ELR (cell line): ENCODE measurements at regions not wholly inside any gene's neighbourhood (a gene's known extent, or its start where the extent isn't known, plus 50 kb on each side); places are given as distances from the start of the nearest gene placed in this dataset.
"Not testable (repeated sequence)": the region's sequence is repeated elsewhere in the genome, so short reads cannot be mapped to it uniquely, and the experiment has no call there.

Experiments
- DNase-seq: peaks from one replicate; pipeline ENCODE4 v3.0.0-alpha.2; 2015; ENCODE audit warnings: low read depth

DNA sequence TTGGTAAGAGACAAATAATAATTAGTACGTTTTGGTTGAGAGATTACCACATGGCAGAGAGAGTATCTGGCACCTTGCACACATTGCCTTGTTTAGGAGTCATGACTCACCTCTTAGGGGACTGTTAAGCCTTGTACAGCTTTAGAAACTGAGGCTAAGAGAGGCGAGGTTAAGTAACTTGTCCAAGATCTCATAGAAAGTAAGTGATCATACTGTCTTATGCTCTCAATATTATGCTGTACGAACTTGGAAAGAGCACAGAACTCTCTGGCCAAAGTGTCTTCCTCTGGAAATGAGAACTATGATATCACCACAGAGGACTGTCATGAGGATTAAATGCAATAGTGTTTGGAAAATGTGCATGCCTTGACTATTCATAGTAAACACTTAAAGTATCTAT lies 249.0 kb downstream of the UTRN start:
- no peak for DNase-seq

DNA sequence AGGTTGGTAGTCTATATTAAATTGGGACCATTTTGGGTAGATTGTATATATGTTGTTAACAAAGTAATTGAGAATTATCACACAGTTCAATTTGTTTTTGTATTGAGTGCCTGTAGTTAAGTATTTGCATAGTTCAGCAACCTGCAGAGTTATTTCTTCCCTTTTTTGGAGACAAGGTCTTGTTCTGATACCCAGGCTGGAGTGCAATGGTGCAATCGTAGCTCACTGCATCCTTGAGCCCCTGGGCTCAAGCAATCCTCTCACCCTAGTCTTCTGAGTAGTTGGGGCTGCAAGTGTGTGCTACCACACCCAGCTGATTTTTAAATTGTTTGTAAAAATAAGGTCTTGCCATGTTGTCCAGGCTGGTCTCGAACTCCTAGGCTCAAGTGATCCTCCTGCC lies 250.5 kb downstream of the UTRN start:
- no peak for DNase-seq

DNA sequence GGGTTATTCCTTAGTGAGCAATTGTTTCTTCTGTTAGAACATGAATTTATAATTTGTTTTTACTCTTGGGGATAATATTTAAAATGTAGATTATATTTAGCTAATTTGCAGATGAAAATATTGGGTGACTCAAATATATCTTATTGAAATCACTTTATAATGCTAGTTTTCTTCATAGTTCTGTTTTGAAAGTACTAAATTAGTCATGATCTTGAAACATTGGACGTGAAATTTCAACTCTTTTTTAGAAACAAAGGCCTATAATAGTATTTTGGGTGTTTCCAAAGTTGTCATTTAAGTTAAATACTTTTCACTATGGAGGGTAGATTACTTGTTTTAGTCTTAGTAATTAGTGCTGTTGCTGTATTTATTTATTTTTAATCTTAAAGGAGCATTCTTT lies 250.9 kb downstream of the UTRN start:
- no peak for DNase-seq

DNA sequence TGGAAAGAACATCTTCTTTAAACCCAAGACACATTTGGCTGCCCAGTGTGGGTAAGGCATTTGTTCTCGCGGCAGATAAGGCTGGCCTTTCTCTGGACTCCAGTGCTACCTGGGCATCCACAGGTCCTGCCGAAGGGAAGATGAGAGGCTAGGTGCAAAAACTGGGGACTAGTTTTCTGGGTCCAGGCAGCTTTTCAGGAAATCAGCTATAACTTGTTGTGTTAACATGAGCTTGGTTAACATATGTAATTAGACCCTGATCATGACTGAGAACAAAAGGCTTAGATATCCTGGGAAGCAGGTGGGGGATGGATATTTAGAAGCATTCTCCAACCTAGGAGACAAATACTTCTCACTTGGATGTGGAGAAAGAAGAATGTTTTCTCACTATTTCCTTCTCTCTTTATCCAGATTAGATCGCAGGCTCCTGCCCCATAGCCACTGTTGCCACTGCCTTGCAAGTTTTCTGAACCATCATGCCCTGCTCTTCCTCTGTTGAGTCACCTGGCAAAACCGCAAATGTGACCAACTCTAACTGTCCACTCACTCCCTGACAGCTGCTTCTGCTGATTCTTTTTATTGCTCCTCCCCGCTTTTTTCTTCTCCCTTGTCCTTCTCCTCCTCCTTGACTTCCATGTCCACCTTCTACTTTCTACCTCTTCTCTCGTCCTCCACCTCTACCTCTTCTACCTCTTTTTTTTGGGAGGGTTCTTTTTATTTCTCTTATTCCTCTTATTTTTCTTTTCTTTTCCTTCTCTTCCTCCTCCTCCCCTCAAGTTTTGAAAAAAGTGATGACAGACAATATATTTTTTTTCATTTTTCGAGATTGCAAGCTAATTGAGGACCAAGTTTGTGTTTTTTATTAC lies 258.1 kb downstream of the UTRN start:
- peak; percentile 84 for DNase-seq

DNA sequence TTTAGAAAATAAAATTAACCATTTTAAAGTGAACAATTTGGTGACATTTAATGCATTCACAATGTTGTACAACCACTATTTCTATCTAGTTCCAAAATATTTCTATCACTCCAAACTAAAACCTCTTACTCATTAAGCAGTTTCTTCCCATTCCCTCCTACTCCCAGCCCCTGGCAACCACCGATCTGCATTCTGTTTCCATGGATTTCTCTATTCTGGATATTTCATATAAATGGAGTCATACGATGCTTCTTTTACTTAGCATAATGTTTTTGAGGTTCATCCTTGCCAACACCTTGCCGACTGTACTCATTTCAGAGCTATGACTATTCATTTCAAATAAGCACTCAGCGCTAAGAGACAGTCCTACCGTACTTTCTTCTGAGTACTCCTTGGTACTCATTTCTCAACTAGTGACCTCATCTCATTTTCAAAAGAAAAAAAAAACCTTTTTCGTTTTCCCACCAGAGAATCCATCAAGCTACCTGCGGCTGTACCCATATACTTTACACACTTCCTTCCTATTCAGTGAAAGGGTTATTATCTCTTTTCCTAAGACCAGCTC lies 259.2 kb downstream of the UTRN start:
- no peak for DNase-seq

DNA sequence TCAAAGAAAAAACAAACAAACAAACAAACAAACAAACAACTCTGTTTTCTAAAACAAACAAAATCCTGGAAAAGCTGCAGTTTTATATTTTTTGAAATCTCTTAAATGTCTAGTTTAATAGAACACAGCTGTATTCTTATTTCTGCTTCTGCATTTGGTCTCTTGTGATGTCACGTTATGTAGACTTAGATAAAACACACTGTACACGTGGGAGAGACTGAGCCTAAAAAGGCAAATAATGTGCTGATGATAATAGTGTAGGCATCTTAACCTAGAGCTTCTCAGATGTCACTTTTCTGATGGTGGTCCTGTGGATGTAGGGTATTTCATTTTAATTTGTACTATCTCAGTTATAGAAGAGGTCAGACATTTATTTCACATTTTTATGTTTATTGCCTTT lies 261.7 kb downstream of the UTRN start:
- DNase-seq = no peak

DNA sequence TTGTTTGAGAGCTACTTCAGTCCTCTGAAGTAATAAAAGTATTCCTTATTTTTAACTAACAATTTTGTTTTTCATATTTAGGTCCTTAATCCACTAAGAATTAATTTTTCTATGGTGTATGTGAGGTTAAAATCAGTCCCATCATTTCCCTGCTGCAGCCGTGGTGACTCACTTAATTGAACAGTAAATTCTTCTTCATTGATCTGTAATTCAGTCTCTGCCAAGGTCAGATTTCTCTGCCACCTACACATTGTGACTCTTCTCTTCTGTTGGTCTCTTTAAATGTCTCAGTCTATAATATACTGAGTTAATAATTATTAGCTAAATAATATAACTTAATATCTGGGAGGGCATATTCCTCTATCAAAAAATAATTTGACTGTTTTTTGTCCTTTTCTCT lies 262.3 kb downstream of the UTRN start:
- peak; percentile 41 for DNase-seq

DNA sequence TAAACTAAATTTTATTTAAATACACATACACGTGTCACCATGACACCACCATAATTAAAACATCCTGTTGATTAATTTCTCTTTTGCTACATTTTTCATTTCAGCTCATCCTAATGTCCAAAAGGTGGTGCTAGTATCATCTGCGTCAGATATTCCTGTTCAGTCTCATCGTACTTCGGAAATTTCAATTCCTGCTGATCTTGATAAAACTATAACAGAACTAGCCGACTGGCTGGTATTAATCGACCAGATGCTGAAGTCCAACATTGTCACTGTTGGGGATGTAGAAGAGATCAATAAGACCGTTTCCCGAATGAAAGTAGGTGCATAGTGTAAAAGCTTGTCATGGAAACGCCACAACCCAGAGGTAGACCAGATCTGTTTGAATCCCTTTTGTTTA lies 263.4 kb downstream of the UTRN start:
- DNase-seq = no peak

DNA sequence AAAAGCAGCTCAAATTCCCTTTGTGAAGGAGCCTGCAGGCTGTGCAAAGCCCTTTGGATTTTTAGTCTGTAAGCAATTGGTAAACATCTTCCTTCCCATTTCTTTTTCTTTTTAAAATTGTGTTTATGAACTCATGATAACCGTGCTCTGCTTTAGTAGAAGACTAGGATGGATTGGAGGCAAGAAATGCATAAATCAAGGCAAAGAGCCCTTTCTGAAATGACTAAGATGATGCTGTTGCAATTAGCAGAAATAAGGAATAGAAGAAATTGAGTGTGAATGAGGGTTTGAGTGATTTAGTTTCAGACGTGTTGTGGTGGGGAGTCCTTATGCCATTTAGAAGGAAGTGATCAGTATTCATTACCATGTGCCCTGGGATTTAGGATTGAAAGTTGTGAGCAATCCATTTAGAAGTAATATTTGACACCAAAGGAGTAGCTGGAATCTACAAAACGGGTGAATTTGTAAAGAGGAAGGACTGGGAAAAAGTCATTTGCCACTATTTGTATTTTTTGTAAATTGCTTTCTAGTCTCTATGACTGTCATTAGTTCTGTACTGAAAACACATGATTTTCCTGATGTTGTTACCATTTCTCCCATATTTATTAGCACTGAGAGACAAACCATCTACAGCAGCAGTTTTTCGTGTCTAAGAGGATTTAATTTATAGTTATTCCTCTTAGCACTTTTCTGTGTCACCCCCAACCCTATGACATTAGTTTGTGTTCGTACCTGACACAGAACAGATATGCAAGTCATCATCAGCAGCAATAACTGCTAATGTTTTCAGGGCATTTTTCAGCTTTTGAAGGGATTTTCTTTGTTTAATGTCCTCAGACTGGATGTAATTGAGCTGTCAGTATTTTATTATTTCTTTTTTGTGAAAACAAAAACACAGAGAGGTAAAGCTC lies 265.0 kb downstream of the UTRN start:
- DNase-seq = no peak

DNA sequence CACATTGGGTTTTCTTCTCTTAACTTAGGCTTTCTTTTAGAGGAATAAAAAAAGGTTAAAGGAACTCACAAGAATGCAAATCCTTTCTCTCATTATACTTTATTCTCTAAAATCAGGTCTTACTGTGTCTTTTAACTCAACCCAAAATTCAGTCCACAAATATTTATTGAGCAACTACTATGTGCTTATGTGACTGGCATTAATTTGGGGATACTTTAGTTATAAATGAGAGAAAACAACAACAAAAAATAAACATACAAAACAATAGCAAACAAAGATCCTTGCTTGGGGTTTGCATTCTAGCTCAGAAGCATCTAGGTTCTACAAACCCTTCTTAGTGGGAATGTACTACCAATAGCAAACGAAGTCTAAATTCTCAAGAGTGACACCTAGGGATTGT lies 266.2 kb downstream of the UTRN start:
- DNase-seq = no peak

DNA sequence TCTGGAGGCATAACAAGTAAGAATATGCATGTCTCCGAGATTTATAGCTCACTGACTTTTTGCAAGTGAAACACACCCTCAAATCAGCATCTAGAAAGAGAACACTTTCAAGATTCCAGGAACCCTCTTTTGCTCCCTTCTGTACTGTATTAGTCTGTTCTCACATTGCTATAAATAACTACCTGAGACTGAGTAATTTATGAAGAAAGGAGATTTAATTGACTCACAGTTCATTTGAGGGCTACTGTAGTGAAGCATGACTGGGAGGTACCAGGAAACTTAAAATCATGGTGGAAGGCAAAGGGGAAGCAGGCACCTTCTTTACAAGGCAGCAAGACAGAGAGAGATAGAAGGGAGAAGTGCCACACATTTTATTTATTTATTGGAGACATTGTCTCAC lies 269.9 kb downstream of the UTRN start:
- DNase-seq = no peak

DNA sequence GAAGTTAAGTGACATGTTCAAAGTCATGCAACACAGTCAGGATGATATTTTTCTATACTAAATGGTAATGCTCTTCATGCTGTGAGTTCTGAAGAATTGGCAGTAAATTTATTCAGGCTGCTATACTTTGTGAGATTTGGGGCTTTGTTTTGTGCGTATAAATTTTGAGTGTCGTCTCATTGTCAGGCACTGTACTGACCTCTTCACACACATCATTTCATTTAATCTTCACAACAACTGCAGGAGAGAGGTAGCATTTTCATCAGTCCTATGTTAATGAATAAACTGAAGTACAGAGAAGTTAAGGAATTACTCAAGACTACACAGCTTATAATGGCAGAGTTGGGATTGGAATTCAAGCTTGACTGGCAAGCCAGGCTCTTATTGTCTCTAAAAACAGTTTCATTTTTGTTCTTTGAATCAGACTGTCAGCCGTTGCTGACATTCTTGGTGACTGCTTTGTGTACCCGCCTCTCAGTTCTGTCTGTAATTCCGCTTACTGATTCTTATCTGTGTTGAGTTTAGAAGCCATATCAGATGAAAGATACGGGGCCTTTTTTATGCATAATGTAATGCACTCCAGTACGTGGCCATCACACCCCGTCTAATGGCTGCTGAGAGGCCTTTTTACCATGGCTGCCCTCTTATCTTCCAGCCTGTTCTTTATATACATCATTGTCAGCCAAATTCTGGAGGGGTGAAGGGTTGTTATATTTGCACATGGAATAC lies 274.9 kb downstream of the UTRN start:
- peak; percentile 69 for DNase-seq

DNA sequence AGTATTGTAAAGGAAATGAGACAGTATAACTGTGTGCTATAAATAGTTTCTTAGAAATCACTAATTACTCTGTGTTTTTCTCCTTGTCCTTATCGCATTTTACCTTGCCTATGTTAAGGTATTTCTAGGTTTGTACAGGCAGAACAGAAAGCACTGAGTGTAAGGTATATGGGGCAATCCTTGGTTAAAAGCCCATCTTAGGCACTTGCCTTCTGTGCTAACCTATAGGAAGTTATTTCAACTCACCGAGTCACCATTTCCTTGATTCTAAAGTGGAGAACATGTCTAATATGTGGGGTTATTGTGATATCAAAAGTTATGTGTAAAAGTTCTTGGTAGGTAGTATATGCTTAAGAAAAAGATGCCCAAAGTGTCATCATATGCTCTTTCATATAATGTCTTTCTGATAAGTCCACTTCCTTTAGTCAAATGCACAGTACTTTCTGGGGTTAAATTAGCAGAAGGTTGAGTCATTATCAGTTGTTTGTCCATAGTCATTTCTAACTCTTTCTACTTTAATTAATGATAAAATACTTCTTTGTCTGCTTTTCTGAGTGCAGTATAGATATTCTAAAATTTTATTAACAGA lies 276.4 kb downstream of the UTRN start:
- no peak for DNase-seq

DNA sequence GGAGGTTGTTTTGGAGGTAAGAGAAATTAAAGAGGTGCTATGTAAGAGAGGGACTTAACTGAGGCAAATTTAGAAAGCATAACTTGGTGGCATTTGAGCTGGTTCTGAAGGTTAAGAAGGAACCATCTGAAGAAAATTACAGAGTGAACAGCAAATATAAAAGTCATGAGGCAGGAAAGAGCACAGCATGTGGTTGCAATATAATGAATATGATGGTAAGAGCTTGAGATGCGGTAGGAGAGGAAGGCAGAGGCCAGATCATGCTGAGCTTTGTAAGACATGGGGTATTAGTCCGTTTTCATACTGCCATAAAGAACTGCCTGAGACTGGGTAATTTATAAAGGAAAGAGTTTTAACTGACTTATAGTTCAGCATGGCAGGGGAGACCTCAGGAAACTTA lies 279.1 kb downstream of the UTRN start:
- no peak for DNase-seq

DNA sequence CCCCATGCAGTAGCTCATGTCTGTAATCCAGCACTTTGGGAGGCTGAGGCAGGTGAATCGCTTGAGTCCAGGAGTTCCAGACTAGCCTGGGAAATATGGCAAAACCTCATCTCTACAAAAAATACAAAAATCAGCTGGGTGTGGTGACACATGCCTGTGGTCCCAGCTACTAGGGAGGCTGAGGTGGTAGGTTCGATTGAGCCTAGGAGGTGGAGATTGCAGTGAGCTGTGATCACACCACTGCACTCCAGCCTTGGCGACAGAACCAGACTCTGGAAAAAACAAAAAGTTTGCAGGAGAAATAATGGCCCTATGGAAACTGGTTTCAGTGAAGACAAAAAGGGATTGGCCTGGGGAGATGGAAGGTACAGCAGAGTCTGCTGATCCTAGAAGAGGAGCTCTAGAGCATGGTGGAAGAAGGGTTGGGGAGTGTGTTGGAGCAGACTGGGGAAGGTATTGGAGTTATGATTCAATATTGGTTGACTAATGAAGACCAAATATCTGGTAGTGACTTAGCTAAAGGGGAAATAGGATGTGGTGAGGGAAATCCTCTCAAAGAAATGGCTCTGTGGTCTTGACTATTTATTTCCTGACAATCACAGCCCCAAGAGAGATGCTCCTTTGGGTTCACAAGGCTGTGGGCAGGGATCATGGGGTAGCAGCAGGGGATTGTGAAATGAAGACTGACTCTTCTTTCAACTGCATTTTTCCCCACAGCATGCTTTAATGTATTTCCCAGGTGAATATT lies 281.9 kb downstream of the UTRN start:
- DNase-seq = peak; percentile 66

DNA sequence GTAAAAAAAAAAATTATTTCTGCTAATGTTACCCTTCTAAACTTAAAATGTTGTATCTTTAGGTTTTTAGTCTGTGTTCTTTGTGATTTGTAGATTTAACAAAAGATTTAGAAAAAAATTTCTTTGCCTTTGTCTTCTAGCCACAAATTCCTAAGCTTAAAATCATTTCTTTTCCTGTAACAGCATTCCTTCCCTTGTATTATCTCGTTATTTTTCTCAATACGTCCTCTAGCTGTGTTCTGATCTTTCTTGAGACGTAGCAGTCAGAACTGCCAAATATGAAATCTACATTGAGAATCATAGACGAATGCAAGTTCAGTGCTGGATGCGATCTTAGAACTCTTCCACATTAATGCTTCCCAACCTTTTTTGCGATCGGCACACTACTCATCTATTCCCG lies 283.1 kb downstream of the UTRN start:
- no peak for DNase-seq

DNA sequence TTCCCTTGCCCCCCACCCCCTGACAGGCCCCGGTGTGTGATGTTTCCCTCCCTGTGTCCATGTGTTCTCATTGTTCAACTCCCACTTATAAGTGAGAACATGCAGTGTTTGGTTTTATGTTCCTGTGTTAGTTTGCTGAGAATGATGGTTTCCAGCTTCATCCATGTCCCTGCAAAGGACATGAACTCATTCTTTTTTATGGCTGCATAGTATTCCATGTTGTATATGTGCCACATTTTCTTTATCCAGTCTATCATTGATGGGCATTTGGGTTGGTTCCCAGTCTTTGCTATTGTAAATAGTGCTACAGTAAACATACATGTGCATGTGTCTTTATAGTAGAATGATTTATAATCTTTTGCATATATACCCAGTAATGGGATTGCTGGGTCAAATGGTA lies 287.4 kb downstream of the UTRN start:
- not testable (repeated sequence) for DNase-seq

DNA sequence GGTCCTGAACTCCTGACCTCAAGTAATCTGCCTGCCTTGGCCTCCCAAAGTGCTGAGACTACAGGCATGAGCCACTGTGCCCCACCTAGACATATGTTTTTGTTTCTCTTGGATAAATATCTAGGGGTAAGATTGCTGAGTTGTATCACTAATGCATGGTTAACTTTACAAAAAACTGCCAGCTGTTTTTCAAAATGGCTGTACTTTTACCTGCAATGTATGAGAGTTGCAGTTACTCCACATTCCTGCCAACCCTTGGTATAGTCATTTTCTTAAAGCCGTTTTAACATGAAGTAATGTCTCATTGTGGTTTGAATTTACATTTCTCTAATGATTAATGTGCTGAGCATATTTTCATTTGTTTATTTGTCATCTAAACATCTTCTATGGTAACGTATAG lies 289.7 kb downstream of the UTRN start:
- peak; percentile 20 for DNase-seq

DNA sequence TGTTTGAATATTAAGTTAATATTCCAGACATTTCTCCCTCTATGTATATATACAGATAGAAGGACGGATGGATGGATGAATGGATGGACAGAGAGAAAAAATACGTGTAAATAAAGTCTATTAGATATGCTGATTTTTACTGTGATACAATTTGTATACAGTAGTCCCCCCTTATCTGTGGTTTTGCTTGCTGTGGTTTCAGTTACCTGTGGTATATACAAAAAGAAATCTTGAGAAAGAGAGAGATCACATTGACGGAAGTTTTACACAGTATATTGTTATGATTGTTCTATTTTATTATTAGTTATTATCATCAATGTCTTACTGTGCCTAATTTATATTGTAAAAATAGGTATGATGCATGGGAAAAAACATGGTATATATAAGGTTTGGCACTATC lies 290.2 kb downstream of the UTRN start:
- DNase-seq = no peak

DNA sequence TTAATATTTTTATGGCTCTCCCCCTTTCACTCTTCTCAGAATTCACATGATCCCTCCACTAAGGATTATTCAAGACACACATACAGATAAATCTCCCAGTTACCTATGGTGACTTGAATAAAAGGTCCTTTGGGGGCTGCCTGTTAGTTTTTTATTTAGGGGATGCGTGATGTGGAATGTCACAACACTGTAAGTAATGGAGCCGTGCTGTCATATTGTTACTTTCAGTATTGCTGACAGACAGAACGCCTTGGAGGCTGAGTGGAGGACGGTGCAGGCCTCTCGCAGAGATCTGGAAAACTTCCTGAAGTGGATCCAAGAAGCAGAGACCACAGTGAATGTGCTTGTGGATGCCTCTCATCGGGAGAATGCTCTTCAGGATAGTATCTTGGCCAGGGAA lies 291.7 kb downstream of the UTRN start:
- no peak for DNase-seq
